Fibroblast of skin of back (primary cell): ENCODE measurements at regions not wholly inside any gene's neighbourhood (a gene's known extent, or its start where the extent isn't known, plus 50 kb on each side); places are given as distances from the start of the nearest gene placed in this dataset.
"Not testable (repeated sequence)": the region's sequence is repeated elsewhere in the genome, so short reads cannot be mapped to it uniquely, and the experiment has no call there.

Experiments
- DNase-seq: peaks from one replicate; pipeline ENCODE4 v3.0.0-alpha.2; 2013

DNA sequence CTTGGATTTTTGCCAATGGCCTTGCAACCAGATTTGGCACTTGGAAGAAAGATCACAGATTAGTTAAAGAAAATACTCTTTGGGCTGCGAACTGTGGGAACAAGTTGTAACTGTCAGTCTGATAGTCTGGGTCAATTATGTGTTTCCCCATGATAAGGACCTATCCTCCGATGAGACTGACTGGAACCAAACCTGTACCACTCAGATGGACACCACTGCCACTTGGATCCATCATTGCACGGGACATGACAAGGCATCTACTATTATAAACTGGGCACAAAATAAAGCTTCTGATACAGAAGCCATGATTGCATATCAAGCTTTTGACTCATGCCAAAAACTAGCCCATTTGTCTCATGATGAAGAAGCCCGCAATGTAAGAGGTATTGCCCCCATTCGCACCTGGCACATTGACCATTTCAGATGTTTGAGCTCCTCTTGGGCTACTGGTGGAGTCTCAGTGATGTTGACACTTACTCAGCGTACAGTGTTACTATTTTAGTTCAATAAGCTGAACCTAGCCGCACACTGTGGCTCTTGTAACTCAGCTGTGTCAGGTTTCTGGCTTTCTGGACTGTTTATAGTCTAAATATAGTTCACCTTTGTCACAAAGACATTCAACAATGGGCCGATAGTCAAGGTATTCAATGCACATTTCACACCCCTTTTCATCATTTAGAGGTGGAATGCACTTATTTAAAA is 179.8 kb upstream of the RBBP8 start:
- no peak for DNase-seq

DNA sequence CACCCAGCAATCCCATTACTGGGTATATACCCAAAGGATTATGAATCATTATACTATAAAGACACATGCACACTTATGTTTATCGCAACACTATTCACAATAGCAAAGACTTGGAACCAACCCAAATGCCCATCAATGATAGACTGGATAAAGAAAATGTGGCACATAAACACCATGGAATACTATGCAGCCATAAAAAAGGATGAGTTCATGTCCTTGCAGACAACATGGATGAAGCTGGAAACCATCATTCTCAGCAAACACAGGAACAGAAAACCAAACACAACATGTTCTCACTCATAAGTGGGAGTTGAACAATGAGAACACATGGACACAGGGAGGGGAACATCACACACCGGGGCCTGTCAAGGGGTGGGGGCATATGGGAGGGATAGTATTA is 169.1 kb upstream of the RBBP8 start:
- not testable (repeated sequence) for DNase-seq

DNA sequence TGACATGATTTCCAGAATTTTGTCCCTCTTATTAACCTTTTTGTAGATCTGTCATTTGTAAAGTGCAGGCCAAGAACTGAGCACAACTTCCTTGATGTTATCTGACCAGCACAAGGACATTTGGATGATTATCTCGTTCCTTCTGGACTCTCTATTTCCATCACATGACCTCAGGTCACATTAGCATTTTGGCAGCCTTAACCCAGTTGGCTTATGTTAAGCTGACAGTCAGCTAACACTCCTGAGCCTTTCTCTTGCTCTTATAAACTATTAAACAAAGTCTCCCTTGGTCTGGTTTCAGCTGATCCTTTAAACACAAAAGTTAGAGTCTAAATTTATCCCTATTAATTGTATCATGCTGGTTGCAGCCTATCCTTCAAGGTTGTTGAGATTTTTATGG is 167.2 kb upstream of the RBBP8 start:
- DNase-seq = no peak

DNA sequence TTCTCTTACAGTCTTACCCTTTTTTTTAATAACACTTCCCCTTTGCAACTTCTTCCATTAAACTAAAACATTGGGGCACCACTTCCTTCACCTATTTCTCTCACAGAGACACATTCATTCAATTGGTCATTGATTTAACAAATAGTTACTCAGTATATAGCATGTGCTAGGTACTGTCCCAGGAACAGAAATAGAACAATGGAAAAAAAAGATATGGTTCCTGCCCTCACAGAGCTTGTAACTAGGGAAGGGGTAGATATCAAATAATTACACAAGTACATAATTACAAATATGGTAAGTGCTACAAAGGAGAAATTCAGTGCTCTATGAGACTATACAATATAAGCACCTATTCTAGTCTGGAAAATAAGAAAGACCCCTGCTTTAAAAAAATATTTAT is 165.5 kb upstream of the RBBP8 start:
- no peak for DNase-seq

DNA sequence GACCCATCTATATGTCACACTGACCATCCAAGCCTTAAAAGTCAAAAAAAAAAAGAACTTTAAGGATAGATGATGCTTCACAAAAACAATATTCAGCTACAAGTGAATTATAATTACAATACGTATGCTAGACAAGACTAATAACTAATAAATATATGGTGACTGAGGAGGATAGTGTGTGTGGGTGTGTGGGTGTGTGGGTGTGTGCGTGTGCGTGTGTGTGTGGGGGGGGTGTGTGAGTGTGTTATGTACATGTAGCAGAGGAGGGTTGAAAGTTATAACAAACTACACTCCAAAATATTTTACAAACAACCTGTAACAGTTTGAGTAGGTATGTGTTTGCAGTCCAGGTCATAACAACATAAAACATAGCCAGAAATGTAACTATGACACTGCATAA is 159.2 kb upstream of the RBBP8 start:
- DNase-seq = no peak

DNA sequence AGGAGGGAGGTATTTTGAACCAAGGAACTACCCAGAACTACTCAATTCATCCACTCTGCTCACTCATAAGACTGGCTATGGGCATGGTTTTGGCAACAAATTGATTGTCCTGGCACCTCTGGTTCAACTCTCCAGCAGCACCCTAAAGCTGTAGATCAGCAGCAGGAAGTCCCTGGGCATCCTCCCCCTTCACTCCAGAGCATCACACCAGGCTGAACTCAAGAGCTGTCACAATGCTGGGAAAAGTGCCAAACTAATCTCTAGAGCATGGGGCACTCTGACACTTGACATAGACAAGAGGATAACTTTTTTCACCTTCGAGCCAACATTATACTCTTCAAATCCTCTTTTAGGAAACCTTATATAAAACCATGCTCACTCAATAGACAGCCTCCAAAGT is 154.1 kb upstream of the RBBP8 start:
- DNase-seq = no peak

DNA sequence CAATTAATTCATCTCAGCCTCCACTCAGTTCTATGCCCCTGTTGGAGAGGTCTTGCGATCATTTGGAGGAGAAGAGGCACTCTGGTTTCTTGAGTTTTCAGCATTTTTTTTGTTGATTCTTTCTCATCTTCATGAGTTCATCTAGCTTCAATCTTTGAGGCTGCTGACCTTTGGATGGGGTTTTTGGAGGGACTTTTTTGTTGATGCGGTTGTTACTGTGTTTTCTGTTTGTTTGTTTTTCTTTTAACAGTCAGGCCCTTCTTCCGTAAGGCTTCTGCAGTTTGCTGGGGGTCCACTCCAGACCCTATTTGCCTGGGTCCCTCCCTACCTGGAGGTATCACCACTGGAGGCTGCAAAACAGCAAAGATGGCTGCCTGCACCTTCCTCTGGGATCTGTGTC is 149.9 kb upstream of the RBBP8 start:
- no peak for DNase-seq

DNA sequence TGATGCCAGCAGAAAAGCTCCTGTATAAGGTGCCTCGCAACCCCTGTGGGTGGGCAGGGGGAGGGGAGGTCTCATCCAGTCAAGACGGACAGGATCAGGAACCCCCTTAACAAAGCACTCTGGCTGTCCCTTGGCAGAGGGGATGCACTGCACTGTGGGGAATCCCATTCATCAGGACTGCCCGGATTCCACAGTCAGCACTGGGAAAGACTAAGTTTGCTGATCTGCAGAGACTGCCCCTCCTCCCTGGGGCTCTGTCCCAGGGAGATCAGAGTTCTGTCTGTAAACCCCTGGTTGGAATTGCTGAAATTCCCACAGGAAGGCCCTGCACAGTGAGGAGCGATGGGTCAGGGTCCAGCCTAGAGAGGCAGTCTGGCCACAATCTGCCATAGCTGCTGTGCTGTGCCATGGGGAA is 149.5 kb upstream of the RBBP8 start:
- no peak for DNase-seq

DNA sequence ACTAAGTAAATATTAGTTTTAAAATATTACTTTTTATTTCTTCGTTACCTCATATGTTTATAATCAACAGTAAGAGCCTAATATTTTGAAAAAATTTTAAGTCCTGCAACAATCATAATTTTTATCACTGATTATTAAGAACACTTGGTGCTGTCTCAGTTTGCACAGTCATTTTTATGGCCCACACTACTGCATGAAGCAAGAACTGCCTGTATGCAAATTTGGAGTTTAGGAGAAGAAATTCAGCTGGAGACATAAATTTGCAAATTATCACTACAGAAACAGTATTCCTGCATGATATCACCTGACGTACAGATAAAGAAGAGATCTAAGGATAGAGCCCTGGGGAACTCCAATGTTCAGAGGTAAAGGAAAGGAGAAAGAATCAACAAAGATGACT is 144.1 kb upstream of the RBBP8 start:
- no peak for DNase-seq

DNA sequence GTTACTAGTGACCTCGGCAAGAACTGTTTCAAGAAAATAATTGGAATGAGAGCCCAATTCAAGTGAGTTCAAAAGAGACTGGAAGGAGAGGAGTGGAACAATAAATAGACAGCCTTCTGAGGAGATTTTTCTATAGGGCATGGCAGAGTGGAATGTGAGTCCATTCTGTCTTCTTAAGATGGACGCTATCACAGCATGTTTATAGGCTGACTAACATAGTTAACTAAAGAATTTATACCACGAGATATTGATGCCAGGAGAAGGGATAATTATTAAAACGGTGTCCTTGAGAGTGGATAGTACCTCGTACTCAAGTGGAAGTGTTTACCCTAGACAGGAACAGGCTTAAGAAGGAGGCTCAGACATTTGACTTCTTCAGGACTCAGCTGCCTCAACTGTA is 143.5 kb upstream of the RBBP8 start:
- peak; percentile 9 for DNase-seq

DNA sequence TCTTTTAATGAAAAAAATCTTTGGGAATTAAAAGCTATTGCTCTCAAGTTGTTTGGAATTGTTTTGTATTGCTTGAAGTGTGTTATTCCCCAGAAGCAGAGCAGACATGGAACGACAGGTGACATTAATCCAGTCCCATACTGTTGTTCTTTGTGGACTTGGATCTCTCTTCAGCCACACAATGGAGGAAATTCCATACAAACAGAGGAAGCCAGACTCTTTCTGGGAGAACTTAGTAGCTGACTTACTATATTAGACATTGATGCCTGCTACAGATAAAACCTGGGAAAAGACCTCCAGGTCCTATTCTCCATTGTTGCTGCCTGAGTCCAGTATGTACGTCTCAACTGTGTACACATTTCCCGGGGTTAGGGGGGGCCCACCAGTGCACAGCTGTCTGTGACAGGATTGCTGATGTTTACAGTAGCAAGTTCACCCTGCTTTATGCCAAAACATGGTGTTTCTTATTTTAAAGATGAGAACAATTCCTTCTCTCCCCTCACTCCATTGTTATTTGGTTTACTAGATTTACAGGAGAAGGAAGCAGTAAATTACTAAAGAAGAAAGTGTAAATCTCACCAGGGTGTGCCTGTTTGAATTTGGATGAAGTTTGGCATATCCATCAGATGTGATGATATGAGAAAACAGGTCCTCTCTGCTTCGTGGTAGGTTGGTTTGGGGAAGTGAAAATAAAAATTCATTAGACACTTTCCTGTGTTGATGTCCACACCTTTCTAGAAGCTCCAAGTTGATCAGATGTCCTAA is 142.4 kb upstream of the RBBP8 start:
- no peak for DNase-seq

DNA sequence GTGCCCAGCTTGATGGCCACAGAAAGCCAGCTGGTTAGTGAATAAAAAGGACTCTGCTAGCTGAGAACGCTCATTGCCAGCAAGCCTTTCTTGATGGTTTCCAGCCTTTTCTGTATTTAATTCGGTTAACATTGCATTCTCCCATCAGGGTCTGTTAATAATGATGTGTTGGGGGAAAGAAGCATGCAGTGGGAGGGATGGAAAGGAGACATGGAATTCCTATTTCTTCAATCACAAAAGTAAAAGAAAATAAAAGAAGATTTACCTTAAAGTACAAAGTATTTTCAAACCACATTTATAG is 141.9 kb upstream of the RBBP8 start:
- no peak for DNase-seq

DNA sequence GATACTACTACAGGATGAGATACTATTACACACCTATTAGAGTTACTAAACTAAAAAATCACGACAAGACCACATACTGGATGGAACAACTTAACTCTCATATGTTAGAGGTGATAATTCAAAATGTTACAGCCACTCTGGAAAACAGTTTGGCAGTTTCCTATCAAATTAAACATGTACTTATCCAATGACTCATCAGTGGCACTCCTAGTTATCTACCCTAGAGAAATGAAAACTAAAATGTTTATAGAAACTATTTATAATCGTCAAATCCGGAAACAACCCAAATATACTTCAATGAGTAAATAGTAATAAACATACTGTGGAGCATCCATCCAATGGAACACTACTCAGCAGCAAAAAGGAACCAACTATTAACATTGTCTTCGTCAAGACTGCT is 137.0 kb upstream of the RBBP8 start:
- no peak for DNase-seq

DNA sequence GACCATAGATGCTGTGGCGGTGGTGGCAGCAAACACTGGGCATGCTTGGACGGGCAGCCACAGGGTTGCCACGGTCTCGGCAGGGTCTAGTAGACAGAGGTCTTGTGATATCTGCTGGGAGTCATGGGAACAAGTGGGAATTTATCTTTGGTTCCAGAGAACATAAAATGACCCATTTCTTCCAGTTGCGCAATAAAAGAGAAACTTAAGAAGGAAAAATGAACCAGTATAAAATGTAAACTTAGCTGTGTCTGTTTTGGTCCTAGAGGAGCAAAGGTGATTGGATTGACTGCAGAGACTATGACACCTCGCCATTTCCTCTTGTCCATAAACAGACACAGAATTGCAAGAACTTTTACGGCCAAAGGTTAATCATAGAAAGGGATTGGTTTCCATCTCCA is 132.6 kb upstream of the RBBP8 start:
- no peak for DNase-seq

DNA sequence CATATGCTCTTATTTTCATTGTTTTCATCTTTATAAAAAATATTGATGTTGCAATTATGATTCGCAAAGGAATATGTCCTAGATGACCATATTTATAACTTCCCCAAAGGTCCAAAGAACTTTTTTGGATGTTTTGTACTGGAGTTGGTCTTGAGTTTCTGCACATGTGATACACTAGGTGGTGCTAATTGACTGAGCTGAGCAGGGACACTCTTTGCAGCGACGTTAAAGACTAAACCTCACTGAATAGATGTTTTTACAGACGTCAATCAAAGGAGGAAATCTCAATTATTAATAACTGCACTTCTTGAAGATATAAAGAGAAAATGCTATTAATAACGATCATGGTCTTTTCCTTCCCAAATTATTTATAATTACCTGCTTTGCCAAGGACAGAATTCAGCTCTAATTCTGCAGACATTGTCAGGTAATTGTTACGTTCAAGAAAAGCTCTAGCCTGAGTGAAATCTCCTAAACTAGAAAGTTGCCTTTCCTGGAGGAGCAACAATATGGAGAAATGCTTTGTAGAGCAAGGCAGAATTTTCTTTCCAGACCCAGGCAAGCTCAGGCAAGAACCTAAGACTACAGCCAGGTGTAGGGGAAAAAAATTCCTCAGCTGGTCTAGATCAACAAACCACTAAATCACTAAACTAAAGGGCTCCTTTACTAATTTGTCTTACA is 119.3 kb upstream of the RBBP8 start:
- DNase-seq = peak; percentile 28

DNA sequence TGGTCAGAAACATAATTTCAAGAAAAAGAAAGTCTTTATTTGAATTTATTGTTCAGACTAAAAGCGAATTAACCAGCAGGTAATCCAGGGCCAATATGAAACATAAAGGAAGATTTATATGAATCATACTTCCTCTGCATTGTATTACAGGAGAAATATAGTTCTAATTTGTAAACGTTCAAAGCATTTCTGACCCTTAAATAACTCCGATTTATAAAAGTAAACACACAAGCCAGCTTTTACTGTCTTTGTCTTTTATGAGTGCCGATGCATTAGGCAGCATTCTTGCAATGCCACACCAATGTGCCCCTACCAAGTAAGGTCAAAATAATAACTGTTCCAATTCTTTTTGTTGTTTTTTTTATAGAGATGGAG is 118.8 kb upstream of the RBBP8 start:
- DNase-seq = no peak

DNA sequence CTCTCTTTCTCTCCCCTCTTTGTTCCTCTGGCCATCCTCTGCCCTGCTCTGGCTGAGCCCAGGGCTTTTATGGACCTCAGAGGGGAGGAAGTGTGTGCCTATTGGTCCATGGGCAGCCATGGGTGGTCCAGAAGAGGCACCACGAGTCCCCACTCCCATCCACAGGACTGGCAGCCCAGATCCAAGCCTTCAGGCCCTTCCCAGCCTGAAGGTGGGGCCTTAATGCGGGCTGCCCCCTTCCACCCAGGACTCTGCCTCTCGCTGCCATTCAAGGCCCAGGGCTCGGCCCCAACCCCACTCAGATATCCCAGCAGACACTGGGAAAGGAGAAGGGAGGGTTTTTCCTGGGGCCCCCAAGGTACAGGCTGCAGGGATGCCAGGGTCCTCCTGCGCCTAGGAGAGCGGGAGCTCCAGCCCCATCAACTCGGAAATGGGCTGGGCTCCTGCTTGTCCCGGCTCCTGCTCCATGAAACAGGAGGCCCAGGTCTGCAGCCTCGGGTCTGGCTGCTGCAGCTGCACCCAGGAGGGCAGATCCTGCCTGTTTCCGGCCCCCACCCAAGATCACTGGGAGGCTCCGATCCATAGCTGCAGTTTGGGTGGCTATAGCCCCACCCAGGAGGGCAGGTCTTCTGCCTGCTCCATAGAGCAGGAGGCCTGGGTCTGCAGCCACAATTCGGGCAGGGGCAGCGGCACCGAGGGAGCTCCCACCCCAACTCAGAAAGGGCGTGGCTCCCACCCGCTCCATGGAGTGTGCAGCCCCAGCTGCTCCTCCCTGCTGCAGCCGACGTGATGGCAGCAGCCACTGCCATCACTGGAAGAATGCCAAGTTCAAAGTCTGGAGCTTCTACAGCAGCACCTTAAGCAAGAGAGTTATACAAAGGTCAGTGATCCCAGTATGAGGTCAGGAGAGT is 116.6 kb upstream of the RBBP8 start:
- DNase-seq = no peak

DNA sequence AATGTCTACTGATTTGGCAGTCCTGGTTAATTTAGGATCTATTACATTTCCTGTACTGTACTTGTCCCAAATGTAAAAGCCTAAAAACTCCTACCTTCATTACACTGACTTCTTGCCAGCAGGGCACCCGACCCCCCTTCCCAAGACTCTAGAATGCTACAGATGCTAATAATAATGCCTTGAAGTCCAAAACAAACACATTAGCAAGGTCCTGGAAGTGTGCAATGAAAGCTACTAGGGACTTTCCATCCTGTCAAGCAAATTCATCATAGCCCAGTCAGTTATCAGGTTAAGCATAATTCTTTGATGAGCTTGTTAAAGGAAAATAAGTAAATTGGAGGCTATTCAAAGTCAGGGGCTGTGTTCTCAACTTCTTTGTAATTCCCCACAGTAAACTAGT is 115.3 kb upstream of the RBBP8 start:
- DNase-seq = no peak

DNA sequence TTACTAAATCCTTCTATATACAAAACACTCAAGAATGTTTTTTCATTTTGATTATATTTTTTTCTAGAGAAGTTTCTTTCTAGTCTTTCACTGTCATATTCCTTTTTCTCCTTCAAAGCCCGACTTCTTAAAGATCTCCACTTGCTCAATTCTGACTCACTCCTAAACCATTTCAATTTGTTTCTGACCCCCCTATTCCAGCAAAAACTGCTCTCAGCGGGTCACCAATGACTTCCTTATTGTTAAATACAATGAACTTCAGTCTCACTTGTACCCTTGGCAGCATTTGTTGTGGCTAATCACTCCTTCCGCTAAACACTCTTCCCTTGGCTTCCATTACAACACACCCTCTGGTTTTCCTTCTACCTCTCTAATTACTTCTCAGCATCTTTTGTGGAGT is 111.1 kb upstream of the RBBP8 start:
- peak; percentile 50 for DNase-seq

DNA sequence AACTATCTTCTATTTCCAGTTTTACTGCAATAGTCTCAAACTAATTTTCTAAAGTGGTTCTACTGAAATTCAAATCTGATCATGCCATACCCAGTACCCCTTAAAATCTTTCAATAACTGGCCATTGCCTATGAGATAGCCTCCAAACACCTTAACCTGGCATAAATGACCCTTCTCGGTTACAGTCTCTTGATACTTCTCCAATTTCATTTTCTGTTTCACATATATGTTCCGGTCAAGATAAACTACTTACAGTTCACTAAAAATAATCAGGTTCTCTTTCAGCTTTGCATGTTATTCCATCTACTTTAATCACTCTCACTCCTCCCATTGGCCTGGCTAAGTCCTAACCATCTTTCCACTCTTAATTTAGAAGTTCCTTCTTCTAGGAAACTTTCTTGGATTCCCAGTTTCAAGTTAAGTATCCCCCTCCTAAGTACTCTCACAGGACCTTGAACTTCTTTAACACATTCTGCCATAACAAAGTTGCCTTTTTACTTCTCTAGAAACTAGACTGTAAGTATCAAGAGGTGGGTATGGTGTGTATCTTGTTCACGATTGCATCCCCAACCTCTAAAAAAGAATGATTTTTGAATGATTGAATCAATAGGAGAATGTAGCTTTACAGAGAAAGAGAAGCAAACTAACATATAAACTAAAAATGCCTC is 110.2 kb upstream of the RBBP8 start:
- DNase-seq = no peak

DNA sequence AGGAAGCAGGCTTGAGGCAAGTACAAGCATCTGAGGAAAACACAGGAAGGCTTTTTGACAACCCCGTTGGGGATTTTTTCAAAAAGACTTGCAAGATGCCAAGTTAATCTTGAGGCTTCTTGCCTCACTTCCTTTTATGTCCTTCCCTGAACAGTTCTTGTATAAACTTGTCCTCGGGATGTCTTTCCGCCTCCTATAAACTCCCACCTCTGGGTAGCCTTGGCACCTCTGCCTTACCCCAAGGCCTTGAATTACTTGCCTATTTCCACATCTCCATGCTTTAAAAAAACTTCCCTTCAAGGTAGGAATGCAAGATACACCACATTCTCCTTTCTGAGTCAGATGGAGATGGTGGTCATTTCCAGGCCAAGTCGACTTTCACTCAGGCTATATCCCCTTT is 106.4 kb upstream of the RBBP8 start:
- no peak for DNase-seq

DNA sequence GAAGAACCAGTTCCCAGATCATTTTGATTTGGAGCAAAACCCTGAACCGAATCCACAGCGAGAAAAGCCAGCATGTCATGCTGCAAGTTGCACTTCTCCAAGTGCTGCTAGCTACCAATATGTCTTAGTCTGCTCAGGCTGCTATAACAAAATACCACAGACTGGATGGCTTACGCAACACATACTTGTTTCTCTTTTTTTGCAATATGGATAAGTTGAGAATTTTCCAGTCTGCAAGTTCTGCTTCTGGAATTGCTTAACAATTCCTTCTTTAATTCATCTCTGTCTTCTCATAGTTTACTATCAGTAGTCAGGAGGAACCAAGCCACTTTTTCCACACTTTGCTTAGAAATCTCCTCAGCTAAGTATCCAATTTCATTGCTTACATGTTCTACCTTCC is 105.9 kb upstream of the RBBP8 start:
- DNase-seq = no peak

DNA sequence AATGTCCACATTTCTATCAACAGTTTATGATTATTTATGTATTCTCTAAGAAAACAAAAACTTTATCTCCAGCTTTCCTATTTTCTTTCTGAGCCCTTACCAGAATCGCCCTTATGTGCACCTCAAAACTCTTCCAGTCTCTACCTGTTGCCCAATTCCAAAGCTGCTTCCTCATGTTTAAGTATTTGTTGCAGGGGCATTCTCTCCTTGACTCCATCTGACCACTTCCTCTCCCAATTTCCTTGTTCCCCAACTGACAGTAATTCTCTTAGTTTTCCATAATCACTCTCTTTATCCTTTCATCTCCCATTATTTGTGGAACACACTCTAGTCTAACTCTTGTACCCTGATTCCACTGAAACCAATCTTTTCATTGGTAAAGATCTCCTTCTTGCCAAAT is 105.4 kb upstream of the RBBP8 start:
- no peak for DNase-seq
